Mucosa of rectum (tissue), 2 donors: ENCODE measurements at regions not wholly inside any gene's neighbourhood (a gene's known extent, or its start where the extent isn't known, plus 50 kb on each side); places are given as distances from the start of the nearest gene placed in this dataset.
A peak's percentile ranks its signal among the peaks of the same experiment; 100 is the strongest.

Experiments used
- H3K27ac ChIP-seq, 2 donors: one replicate each; pipeline ENCODE4 v1.7.0; 2013; ENCODE audit warnings: inconsistent platforms in 2 of 2, low read depth in 2 of 2, low read length in 2 of 2
- H3K27me3 ChIP-seq, 2 donors: one replicate each; pipeline ENCODE4 v1.7.0; 2013; ENCODE audit warnings: low read length in 2 of 2; ENCODE audit not compliant: control insufficient read depth in 2 of 2, insufficient read depth in 2 of 2
- H3K36me3 ChIP-seq, 2 donors: one replicate each; pipeline ENCODE4 v1.7.0; 2013; ENCODE audit warnings: low read length in 2 of 2; ENCODE audit not compliant: control insufficient read depth in 2 of 2, insufficient read depth in 2 of 2
- H3K4me1 ChIP-seq, 2 donors: one replicate each; pipeline ENCODE4 v1.7.0; 2013; ENCODE audit warnings: low read length in 2 of 2, mild to moderate bottlenecking in 1 of 2; ENCODE audit not compliant: control insufficient read depth in 2 of 2, insufficient read depth in 2 of 2
- H3K4me3 ChIP-seq, 2 donors: one replicate each; pipeline ENCODE4 v1.7.0; 2013; ENCODE audit warnings: low read length in 2 of 2
- H3K9ac ChIP-seq, 2 donors: one replicate each; pipeline ENCODE4 v1.7.0; 2013; ENCODE audit warnings: low read length in 2 of 2, low read depth in 1 of 2, mild to moderate bottlenecking in 1 of 2
- H3K9me3 ChIP-seq, 2 donors: one replicate each; pipeline ENCODE4 v1.7.0; 2013; ENCODE audit warnings: low read length in 2 of 2; ENCODE audit not compliant: control insufficient read depth in 2 of 2
- donor health status: healthy.
- donor health status: Normal muscosa, but diverticular disease.

GRCh38 chr6:26243752-26244151, 121.2 kb upstream of the BTN3A2 start:
- no peaks in the 10 kb centered on the region for H3K9me3 ChIP-seq
- peaks cover 0 to 2% of the 10 kb centered on the region in 2 donors for H3K27me3 ChIP-seq
- H3K27ac ChIP-seq, result peak overlapping the region; percentile 83 to 91
- H3K36me3 ChIP-seq, result no peaks in the 10 kb centered on the region
- H3K9ac ChIP-seq, result peak overlapping the region in 1 of 2 donors; percentile 44
- H3K4me3 ChIP-seq, result peak overlapping the region; percentile 5 to 39
- H3K4me1 ChIP-seq, result peaks cover 4 to 23% of the 10 kb centered on the region in 2 donors

- Histone ChIP-seq H3K36me3 (no peaks in the 10 kb centered on the region), H3K9ac (no peak overlapping the region), H3K27ac (no peak overlapping the region), H3K4me1 (peaks cover 10 to 30% of the 10 kb centered on the region in 2 donors), H3K4me3 (no peak overlapping the region), H3K9me3 (no peaks in the 10 kb centered on the region), H3K27me3 (peaks cover 0 to 6% of the 10 kb centered on the region in 2 donors)
Observed at GRCh38 chr6:26246058-26246457, 118.9 kb upstream of the BTN3A2 start.

GRCh38 chr6:26246553-26246952, 118.4 kb upstream of the BTN3A2 start:
- no peak overlapping the region for H3K27ac ChIP-seq
- no peak overlapping the region for H3K4me3 ChIP-seq
- peaks cover 0 to 6% of the 10 kb centered on the region in 2 donors for H3K27me3 ChIP-seq
- H3K36me3 ChIP-seq, result no peaks in the 10 kb centered on the region
- no peak overlapping the region for H3K9ac ChIP-seq
- H3K4me1 ChIP-seq, result peaks cover 10 to 30% of the 10 kb centered on the region in 2 donors
- no peaks in the 10 kb centered on the region for H3K9me3 ChIP-seq

GRCh38 chr6:26249707-26249956, 115.4 kb upstream of the BTN3A2 start:
- H3K27me3 ChIP-seq, result peaks cover 0 to 4% of the 10 kb centered on the region in 2 donors
- peaks cover 7 to 12% of the 10 kb centered on the region in 2 donors for H3K4me1 ChIP-seq
- no peaks in the 10 kb centered on the region for H3K9me3 ChIP-seq
- H3K4me3 ChIP-seq, result peak overlapping the region; percentile 81 to 92
- H3K9ac ChIP-seq, result peak overlapping the region; percentile 89 to 92
- H3K36me3 ChIP-seq, result no peaks in the 10 kb centered on the region
- H3K27ac ChIP-seq, result peak overlapping the region; percentile 99

- H3K27ac ChIP-seq, result peak overlapping the region; percentile 99
- H3K9ac ChIP-seq, result peak overlapping the region; percentile 89 to 92
- no peaks in the 10 kb centered on the region for H3K36me3 ChIP-seq
- H3K27me3 ChIP-seq, result peaks cover 0 to 4% of the 10 kb centered on the region in 2 donors
- H3K4me1 ChIP-seq, result peaks cover 6 to 10% of the 10 kb centered on the region in 2 donors
- no peaks in the 10 kb centered on the region for H3K9me3 ChIP-seq
- peak overlapping the region; percentile 81 to 92 for H3K4me3 ChIP-seq
Observed at GRCh38 chr6:26249957-26250697, 114.9 kb upstream of the BTN3A2 start.

GRCh38 chr6:26250698-26251044, 114.3 kb upstream of the BTN3A2 start:
- peaks cover 0 to 4% of the 10 kb centered on the region in 2 donors for H3K27me3 ChIP-seq
- H3K4me3 ChIP-seq, result peak overlapping the region; percentile 81 to 92
- peak overlapping the region; percentile 89 to 92 for H3K9ac ChIP-seq
- H3K4me1 ChIP-seq, result peaks cover 6 to 10% of the 10 kb centered on the region in 2 donors
- H3K9me3 ChIP-seq, result no peaks in the 10 kb centered on the region
- peak overlapping the region; percentile 99 for H3K27ac ChIP-seq
- H3K36me3 ChIP-seq, result no peaks in the 10 kb centered on the region

- peak overlapping the region; percentile 83 to 86 for H3K9ac ChIP-seq
- no peaks in the 10 kb centered on the region for H3K9me3 ChIP-seq
- peaks cover 0 to 4% of the 10 kb centered on the region in 2 donors for H3K27me3 ChIP-seq
- peak overlapping the region; percentile 84 to 90 for H3K27ac ChIP-seq
- H3K4me3 ChIP-seq, result peak overlapping the region; percentile 81 to 92
- no peaks in the 10 kb centered on the region for H3K36me3 ChIP-seq
- peaks cover 6 to 10% of the 10 kb centered on the region in 2 donors for H3K4me1 ChIP-seq
Observed at GRCh38 chr6:26251354-26252076, 113.5 kb upstream of the BTN3A2 start.

- H3K27me3 ChIP-seq, result peaks cover 0 to 4% of the 10 kb centered on the region in 2 donors
- peaks cover 6 to 12% of the 10 kb centered on the region in 2 donors for H3K4me1 ChIP-seq
- peak overlapping the region; percentile 84 to 90 for H3K27ac ChIP-seq
- peak overlapping the region; percentile 81 to 92 for H3K4me3 ChIP-seq
- H3K36me3 ChIP-seq, result no peaks in the 10 kb centered on the region
- H3K9ac ChIP-seq, result peak overlapping the region; percentile 83 to 86
- H3K9me3 ChIP-seq, result no peaks in the 10 kb centered on the region
Observed at GRCh38 chr6:26252077-26252472, 112.9 kb upstream of the BTN3A2 start.

GRCh38 chr6:26254724-26255123, 110.3 kb upstream of the BTN3A2 start:
- Histone ChIP-seq H3K27ac (no peak overlapping the region), H3K27me3 (peaks cover 0 to 4% of the 10 kb centered on the region in 2 donors), H3K9me3 (no peaks in the 10 kb centered on the region), H3K36me3 (no peaks in the 10 kb centered on the region), H3K9ac (no peak overlapping the region), H3K4me3 (no peak overlapping the region), H3K4me1 (peaks cover 4 to 16% of the 10 kb centered on the region in 2 donors)

- no peak overlapping the region for H3K27ac ChIP-seq
- no peaks in the 10 kb centered on the region for H3K27me3 ChIP-seq
- H3K4me1 ChIP-seq, result peaks cover 9 to 15% of the 10 kb centered on the region in 2 donors
- H3K36me3 ChIP-seq, result no peaks in the 10 kb centered on the region
- H3K9ac ChIP-seq, result no peak overlapping the region
- H3K4me3 ChIP-seq, result no peak overlapping the region
- H3K9me3 ChIP-seq, result no peaks in the 10 kb centered on the region
Observed at GRCh38 chr6:26257272-26257671, 107.7 kb upstream of the BTN3A2 start.
